GM21737 (cell line): ENCODE measurements at regions not wholly inside any gene's neighbourhood (a gene's known extent, or its start where the extent isn't known, plus 50 kb on each side); places are given as distances from the start of the nearest gene placed in this dataset.
"Not testable (repeated sequence)": the region's sequence is repeated elsewhere in the genome, so short reads cannot be mapped to it uniquely, and the experiment has no call there.

ENCODE experiments used
- ATAC-seq: cut with Tn5 transposase; IDR thresholded peaks from one replicate; pipeline ENCODE4 v1.9.1; 2021; ENCODE audit warnings: mild to moderate bottlenecking, moderate library complexity; ENCODE audit not compliant: unreplicated experiment

GRCh38 chr11:38461751-38462150 lies 1863.7 kb upstream of the RAG2 start:
- no peak for ATAC-seq

- ATAC-seq, result no peak
These were observed 1862.9 kb upstream of the RAG2 start for GRCh38 chr11:38460896-38461295.

- no peak for ATAC-seq
These were observed 1862.4 kb upstream of the RAG2 start for GRCh38 chr11:38460429-38460828.

DNA sequence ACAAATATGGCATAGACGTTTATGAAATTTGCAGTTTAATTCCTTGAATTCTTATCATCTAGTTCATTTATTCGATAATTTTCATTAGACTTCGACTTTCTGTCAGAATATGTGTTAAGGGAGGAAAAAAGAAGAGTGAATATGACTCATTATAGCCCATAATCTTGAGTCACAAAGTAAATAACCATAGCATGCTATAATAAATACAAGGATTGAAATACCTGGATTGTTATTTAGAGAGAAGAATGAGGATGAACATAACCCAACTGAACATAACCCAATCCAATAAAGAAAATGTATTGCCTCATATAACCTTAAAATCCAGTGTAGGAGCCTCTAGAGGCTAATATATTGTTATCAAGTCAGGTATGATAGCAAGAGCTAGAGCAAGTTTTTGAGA lies 1858.3 kb upstream of the RAG2 start:
- ATAC-seq, result no peak

- ATAC-seq, result no peak
These were observed 1850.2 kb upstream of the RAG2 start for GRCh38 chr11:38448284-38448683.

DNA sequence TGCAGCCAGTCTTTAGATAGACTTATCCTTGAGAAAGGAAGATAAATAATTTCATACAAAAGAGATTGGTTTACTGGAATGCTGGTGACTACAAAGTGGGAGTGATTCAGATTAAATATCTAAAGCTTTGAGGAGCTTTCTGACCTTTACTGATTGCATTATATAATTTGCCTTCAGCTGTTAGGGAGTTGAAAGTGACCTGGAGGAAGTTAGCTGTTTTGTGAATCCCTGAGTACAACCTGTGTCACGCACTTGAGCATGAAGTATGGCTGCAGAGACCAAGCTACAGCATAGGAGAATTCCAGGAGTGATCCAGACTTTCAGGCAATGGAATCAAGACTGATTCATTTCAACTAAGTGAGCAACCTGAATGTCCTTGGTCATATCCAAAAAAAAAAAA lies 1848.3 kb upstream of the RAG2 start:
- no peak for ATAC-seq

GRCh38 chr11:38438091-38438490 lies 1840.1 kb upstream of the RAG2 start:
- ATAC-seq, result no peak

GRCh38 chr11:38425578-38425977 lies 1827.5 kb upstream of the RAG2 start:
- no peak for ATAC-seq

GRCh38 chr11:38423042-38423441 lies 1825.0 kb upstream of the RAG2 start:
- ATAC-seq, result no peak

DNA sequence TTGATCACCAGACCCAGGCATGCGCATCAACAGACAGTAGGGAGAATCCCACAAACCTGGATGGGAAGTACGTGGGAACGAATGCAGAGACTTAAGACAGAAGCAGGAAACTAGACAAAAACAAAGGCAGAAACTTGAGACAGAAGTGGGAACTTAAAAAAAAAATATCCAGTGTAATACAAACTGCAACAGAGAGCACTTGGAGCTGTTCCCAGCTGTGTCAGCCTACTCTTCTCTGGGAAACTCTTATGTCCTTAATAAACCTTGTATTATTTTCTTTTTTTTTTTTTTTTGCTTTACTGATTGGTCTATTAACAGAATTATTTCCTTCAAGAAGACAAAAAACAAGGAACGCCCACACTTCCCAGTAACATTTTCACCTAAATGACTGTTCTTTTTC lies 1818.1 kb upstream of the RAG2 start:
- ATAC-seq, result no peak

DNA sequence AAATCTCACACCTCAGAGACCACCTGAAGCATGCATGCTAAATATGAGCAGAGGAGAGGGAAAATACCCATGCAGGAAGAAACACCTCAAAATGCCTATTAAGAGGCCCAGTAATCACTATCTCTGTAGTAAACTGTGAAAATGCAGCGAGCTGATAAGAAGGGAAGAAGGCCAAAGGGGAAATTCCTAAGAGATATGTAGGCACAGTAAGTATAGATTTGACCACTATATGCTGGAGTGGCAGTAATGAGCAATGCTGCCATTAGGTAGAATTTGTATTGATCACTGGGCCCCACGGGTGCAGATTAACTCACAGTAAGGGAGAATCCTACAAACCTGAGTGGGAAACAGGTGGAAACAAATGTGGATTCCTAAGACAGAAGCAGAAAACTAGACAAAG lies 1813.1 kb upstream of the RAG2 start:
- ATAC-seq, result no peak

- no peak for ATAC-seq
These were observed 1804.0 kb upstream of the RAG2 start for GRCh38 chr11:38402063-38402462.

DNA sequence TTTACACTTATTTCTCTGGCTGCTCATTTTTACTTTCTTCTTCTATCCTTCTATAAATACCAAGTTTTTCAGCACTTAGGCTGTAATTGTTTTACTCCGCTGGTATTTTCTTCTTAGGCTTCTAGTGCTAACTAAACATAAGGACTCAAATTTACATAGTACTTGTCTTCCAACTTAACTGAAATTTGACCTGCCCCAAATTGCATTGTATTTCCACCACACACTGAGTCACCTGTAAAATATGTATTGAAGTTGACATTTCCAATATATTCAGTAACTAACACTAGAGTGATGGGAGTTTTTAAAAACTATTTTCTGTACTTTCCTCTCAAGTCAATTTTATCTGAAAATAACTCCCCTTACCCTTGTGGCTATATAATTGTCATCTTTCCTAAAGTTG lies 1794.1 kb upstream of the RAG2 start:
- ATAC-seq, result no peak

GRCh38 chr11:38384568-38384967 lies 1786.5 kb upstream of the RAG2 start:
- no peak for ATAC-seq

GRCh38 chr11:38365274-38365673 lies 1767.2 kb upstream of the RAG2 start:
- ATAC-seq, result no peak

- no peak for ATAC-seq
These were observed 1758.2 kb upstream of the RAG2 start for GRCh38 chr11:38356255-38356654.

GRCh38 chr11:38345286-38345685 lies 1747.2 kb upstream of the RAG2 start:
- no peak for ATAC-seq

- not testable (repeated sequence) for ATAC-seq
These were observed 1743.6 kb upstream of the RAG2 start for GRCh38 chr11:38341612-38342011.

DNA sequence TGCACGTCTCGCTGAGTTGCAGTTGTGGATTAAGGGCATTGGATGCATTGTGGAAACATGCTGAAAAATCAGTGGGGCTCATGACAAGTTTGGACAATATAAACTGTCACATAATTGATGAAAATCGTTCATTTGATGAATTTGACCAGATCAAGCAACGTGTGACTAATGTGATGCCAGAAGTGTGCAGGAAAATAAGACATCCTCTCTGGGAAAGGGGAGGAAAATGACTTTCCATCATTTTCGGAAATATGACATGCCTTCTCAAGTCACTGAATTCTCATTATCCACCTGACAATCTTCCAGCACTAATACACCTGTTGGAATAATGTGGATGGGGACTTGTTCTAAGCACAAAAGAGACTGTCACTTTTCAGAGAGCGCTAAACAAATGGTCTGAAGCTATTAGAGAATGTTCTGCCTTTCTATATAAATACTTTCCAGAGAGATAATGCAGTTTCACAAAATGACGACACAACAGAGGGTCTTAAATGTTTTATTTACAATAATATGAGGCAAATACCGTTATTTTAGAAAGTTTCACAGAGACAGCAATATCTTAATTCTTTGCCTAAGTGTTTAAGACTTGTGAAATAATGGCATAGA lies 1741.9 kb upstream of the RAG2 start:
- no peak for ATAC-seq

DNA sequence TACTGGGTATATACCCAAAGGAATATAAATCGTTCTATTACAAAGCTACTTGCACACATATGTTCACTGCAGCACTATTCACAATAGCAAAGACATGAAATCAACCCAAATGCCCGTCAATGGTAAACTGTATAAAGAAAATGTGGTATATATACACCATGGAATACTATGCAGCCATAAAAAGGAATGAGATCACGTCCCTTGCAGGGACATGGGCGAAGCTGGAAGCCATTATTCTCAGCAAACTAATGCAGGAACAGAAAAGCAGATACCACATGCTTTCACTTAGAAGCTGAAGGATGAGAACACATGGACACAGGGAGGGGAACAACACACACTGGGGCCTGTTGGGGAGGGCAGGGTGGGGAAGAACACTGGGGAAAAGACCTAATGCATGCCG lies 1740.0 kb upstream of the RAG2 start:
- ATAC-seq, result not testable (repeated sequence)

GRCh38 chr11:38332046-38332445 lies 1734.0 kb upstream of the RAG2 start:
- ATAC-seq, result no peak

DNA sequence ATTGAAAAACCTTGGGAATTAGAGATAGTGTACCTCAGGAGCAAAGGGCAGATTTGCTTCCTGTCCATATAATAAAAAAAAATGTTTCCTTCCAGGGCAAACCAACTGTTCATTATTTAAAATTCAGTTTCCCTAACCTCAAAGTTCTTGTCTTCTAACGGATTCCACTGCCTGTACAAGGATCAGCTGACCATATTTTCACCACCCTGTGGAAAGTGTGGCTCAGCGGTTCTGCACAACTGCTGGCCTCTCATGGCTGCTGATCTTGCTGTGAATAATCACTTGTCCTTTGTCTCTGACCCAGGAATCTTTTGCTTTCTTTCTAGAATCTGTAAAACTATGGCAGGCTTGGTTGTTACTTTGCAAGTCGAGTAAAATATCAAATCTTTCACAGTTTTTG lies 1732.5 kb upstream of the RAG2 start:
- ATAC-seq, result no peak

DNA sequence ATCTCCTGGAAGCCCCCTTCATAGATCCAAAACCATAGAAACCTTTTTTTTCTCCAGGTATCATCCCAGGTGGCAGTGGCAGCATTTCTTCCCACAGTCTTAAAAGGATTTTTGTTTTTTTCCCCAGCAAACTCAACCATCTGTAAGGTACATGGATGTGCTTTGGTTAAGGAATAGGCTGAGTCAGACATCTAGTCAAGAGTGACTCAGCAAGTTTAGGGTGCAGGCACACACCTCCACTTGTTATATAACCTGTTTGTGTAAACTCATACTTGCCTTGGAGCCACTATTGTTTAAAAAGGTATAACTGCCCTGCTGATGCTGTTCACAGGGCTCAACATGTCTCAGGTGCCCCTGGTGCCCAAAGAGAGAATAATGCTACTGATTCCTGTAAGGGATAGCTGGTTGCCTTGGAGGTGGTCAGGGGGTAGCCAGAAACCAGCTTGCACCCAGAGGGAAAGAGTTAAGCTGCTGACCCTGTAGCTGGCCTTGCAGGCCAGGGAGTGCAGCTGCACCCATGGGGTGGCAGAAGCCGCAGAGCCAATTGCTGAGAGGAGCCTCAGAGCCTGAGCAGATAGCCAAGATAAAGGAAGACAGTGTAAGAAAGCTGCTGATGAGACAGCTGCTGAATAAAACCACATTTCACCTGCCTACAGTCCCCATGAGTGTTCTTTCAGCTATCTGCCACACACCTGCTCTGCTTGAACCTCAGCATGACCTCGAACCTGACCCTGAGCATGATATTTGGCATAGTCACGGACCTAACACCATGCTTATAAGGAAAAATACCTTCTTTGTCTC lies 1726.1 kb upstream of the RAG2 start:
- ATAC-seq, result no peak
